Hepatocyte (in vitro differentiated cells): ENCODE measurements at regions not wholly inside any gene's neighbourhood (a gene's known extent, or its start where the extent isn't known, plus 50 kb on each side); places are given as distances from the start of the nearest gene placed in this dataset.

Experiments
- CTCF ChIP-seq: fragments of 200-600 bp; sonication (generic); IDR thresholded peaks from 2 replicates; pipeline ENCODE4 v1.5.1; 2016; ENCODE audit warnings: antibody characterized with exemption, mild to moderate bottlenecking; ENCODE audit not compliant: poor library complexity
- EZH2phosphoT487 ChIP-seq: fragments of 200-600 bp; sonication (generic); IDR thresholded peaks from one replicate; pipeline ENCODE4 v1.6.1; 2018; ENCODE audit warnings: antibody characterized with exemption, mild to moderate bottlenecking, low read depth, moderate library complexity; ENCODE audit not compliant: unreplicated experiment, severe bottlenecking

- TF ChIP-seq CTCF (no peak), EZH2phosphoT487 (no peak)
Observed at GRCh38 chr4:181021213-181021612, 1222.0 kb upstream of the TENM3 start.
